ENCODE measurements at regions not wholly inside any gene's neighbourhood (a gene's known extent, or its start where the extent isn't known, plus 50 kb on each side); places are given as distances from the start of the nearest gene placed in this dataset.

DNA sequence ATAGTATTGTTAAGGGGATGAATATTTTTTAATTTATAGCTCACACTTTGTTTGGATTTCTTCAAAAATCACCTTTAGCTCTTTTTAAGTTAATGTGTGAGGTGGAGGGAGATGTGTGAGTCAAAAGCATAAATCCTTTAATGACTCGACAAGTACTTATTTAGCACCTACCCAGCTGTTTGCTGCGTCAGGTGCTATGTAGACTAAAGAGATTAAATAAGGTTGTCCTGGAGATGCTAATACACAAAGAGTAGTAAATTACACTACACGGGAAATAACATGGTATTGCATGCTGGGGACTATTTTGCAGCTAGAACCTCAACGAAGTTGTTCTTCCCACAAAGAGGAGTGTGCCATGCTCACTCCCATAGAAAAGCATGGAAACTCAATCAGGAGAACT lies 583.3 kb upstream of the TENM4 start:
- Histone ChIP-seq H2BK12ac (ENCODE audit: insufficient read length, low read depth, low read length) (no peak overlapping the region), H4K5ac (ENCODE audit: insufficient read length, low read depth, low read length) (no peak overlapping the region), H2BK20ac (ENCODE audit: low read depth, low read length, poor library complexity, severe bottlenecking) (no peak overlapping the region), H4K8ac (replicated peaks; ENCODE audit: insufficient read length, low read depth, low read length) (no peak overlapping the region), H3K9ac (ENCODE audit: extremely low read depth, insufficient read length, low read length) (no peak overlapping the region), H3K18ac (ENCODE audit: insufficient read length, low read depth, low read length) (no peak overlapping the region), H3K4me1 (ENCODE audit: insufficient read depth, low read length) (no peaks in the 10 kb centered on the region), H3K27ac (ENCODE audit: insufficient read length, low read depth, low read length) (no peak overlapping the region), H3K79me2 (ENCODE audit: insufficient read depth, low read length) (no peaks in the 10 kb centered on the region), H3K4ac (ENCODE audit: low read depth, low read length) (no peak overlapping the region), H4K20me1 (ENCODE audit: control insufficient read depth, insufficient read depth, insufficient read length) (no peaks in the 10 kb centered on the region), H3K56ac (ENCODE audit: insufficient read length, low read depth, low read length) (no peak overlapping the region), H2AK5ac (ENCODE audit: insufficient read length, low read length) (no peak overlapping the region), H3T11ph (ENCODE audit: low read length) (no peak overlapping the region), H3K23me2 (ENCODE audit: insufficient read length, low read depth, low read length, poor library complexity, severe bottlenecking) (no peaks in the 10 kb centered on the region), H4K91ac (ENCODE audit: insufficient read length, low read depth, low read length) (no peak overlapping the region), H3K14ac (ENCODE audit: insufficient read depth, low read length) (no peak overlapping the region), H2BK15ac (ENCODE audit: low read depth, low read length) (no peak overlapping the region), H2BK5ac (ENCODE audit: insufficient read length, low read length) (no peak overlapping the region), H2BK120ac (ENCODE audit: low read depth, low read length, poor library complexity, severe bottlenecking) (no peak overlapping the region), H3K23ac (ENCODE audit: insufficient read length, low read depth, low read length) (no peak overlapping the region), H3K4me2 (ENCODE audit: insufficient read depth, insufficient read length, low read length) (no peak overlapping the region), H3K27me3 (ENCODE audit: insufficient read depth, low read length) (no peaks in the 10 kb centered on the region), H3K79me1 (ENCODE audit: insufficient read depth, low read depth, low read length, poor library complexity, severe bottlenecking) (no peaks in the 10 kb centered on the region), H2AFZ (ENCODE audit: low read length) (no peak overlapping the region), H3K9me3 (ENCODE audit: control insufficient read depth, low read depth, low read length) (no peaks in the 10 kb centered on the region)
- H3K36me3 Mint-ChIP-seq (ENCODE audit: insufficient read depth in 1 of 3, low read depth in 3 of 3), result no peaks in the 10 kb centered on the region
- no peaks in the 10 kb centered on the region for H3K27me3 Mint-ChIP-seq (ENCODE audit: low read depth)
- peaks cover 0 to 5% of the 10 kb centered on the region in 2 experiments; a peak in 1 of 5 replicates for H3K9me3 Mint-ChIP-seq
- H3K4me1 Mint-ChIP-seq, result peaks cover 5% of the 10 kb centered on the region in 2 experiments; a peak in 3 of 4 replicates
- H3K4me3 Mint-ChIP-seq, result no peak overlapping the region
- TF ChIP-seq, protein P1, sequence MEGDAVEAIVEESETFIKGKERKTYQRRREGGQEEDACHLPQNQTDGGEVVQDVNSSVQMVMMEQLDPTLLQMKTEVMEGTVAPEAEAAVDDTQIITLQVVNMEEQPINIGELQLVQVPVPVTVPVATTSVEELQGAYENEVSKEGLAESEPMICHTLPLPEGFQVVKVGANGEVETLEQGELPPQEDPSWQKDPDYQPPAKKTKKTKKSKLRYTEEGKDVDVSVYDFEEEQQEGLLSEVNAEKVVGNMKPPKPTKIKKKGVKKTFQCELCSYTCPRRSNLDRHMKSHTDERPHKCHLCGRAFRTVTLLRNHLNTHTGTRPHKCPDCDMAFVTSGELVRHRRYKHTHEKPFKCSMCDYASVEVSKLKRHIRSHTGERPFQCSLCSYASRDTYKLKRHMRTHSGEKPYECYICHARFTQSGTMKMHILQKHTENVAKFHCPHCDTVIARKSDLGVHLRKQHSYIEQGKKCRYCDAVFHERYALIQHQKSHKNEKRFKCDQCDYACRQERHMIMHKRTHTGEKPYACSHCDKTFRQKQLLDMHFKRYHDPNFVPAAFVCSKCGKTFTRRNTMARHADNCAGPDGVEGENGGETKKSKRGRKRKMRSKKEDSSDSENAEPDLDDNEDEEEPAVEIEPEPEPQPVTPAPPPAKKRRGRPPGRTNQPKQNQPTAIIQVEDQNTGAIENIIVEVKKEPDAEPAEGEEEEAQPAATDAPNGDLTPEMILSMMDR (conservative IDR thresholded peaks at IDR 0.05), result no peak
- no CpG with 5 or more reads among the region's 4 CpGs for WGBS (ENCODE audit: extremely low coverage, insufficient read length, low lambda C conversion rate)
- no peak overlapping the region for H3K27ac Mint-ChIP-seq
- no peak for DNase-seq

Measured in H9 (cell line).